ENCODE measurements at regions not wholly inside any gene's neighbourhood (a gene's known extent, or its start where the extent isn't known, plus 50 kb on each side); places are given as distances from the start of the nearest gene placed in this dataset.

DNA sequence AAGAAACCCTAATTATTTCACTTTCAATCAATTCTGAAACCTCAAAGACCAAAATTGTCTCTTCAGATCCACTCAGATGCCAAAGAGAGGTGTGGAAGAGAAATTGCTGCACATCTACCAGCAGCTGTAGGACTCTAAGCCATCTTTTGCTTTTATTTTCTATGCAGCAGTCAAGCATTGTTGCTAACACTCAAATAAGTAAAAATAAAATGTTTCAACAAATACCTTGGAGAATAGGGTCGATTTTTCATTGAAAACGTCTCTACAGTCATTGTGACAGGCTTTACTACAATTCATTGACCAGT lies 66.4 kb upstream of the CFAP20DC start:
- no peaks in the 10 kb centered on the region for H3K9me3 ChIP-seq (ENCODE audit: control insufficient read depth, insufficient read depth, low read length)
- no peaks in the 10 kb centered on the region for H3K36me3 ChIP-seq (ENCODE audit: control insufficient read depth, insufficient read depth, low read length)
- H3K4me3 ChIP-seq (ENCODE audit: low read length): no peak overlapping the region
- H3K27ac ChIP-seq (ENCODE audit: low read length): no peak overlapping the region
- no peak for DNase-seq (ENCODE audit: low read depth, low spot score)
- no peaks in the 10 kb centered on the region for H3K4me1 ChIP-seq (ENCODE audit: control insufficient read depth, insufficient read depth, low read length)
- no CpG with 5 or more reads among the region's 2 CpGs for WGBS (ENCODE audit: insufficient coverage, insufficient read length)
- no peaks in the 10 kb centered on the region for H3K27me3 ChIP-seq (ENCODE audit: control insufficient read depth, insufficient read depth, low read length)

DNA sequence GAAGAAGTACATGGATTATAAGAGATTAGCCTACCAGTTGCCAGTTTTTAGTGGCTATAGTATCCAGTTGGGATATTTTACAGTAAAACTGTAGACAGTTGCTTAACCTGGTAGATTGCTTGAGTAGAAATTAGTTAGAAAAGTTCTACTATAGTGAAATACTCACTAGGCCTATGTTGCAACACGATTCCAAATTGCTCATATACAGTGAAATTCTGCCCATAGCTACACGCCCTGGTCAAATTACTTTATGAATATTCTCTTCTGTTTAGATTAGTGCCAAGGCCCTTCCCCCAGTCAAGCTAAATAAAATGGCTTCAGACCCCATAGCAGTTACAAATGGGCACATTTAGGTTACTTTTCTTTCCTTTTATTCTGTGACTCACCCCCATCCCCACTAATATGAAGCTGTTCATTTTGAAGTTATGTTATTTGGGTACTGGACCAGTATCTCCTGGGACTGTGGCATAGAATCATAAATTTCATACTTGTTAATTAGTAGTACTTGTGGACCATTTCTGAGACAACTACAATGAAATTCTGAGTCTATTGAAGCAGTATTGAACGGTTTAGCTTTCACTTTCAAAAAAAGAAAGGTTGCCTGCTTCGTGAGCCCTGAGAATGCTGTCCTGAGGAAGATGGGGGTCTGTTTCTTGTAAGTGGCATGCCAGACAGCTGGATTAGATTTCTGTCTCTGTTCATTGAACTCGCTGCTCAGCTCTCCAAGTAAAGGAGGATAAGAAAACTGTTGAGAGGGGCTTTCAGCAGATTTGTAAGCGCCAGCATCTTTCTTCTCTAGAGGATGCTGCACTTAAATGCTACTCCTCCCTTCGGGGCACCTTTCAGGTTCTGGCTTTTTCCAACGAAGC lies 65.8 kb upstream of the CFAP20DC start:
- WGBS (ENCODE audit: insufficient coverage, insufficient read length): no CpG with 5 or more reads among the region's 8 CpGs
- H3K36me3 ChIP-seq (ENCODE audit: control insufficient read depth, insufficient read depth, low read length): no peaks in the 10 kb centered on the region
- no peaks in the 10 kb centered on the region for H3K4me1 ChIP-seq (ENCODE audit: control insufficient read depth, insufficient read depth, low read length)
- H3K27me3 ChIP-seq (ENCODE audit: control insufficient read depth, insufficient read depth, low read length): no peaks in the 10 kb centered on the region
- H3K9me3 ChIP-seq (ENCODE audit: control insufficient read depth, insufficient read depth, low read length): no peaks in the 10 kb centered on the region
- DNase-seq (ENCODE audit: low read depth, low spot score): no peak
- no peak overlapping the region for H3K27ac ChIP-seq (ENCODE audit: low read length)
- H3K4me3 ChIP-seq (ENCODE audit: low read length): no peak overlapping the region

DNA sequence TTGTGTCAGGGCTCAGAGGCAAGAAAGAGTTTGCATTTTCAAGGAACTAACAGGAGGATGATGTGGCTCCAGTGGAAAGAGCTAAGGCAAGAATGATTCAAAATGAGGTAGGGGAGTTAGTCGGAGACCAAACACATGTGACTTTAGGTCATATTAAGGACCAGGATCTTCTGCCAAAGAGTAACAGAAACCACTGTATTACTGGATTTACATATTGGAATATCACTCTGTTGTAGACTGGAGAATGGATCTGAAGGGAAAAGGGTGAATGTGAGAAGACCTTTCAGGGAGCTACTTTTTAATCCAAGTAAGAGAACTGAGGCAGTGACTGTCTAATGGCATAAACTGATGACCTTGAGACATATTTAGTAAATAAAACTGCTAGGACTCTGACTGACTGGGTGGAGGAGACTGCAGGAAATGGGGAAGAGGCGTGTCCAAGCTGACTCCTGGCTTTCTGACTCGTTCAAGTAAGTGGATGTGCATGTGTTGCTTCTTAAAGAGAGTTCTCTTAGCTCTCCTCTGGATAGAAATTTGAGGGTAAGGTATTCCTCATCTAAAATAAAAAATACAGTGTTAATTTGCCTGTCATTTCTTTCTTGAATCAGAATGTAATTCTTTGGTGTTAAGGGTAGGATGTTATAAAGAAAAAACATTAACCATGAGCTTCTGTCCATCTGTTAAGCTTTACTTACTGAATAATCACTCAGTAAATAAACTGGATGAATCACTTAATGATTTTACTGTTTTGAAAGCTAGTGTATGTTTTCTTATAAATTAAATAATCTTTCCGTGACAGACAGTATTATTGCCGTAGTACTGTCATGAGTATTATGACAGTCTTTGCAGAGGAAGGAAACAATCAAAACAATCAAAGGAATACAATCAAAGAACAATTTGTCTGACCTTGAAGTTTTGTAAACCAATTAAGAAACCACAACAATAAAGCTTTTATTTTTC lies 58.3 kb upstream of the CFAP20DC start:
- Histone ChIP-seq H3K4me3 (ENCODE audit: low read length) (no peak overlapping the region), H3K4me1 (ENCODE audit: control insufficient read depth, insufficient read depth, low read length) (peaks cover 1% of the 10 kb centered on the region; the same call in 1 of the 2 replicates), H3K9me3 (ENCODE audit: control insufficient read depth, insufficient read depth, low read length) (no peaks in the 10 kb centered on the region), H3K27me3 (ENCODE audit: control insufficient read depth, insufficient read depth, low read length) (no peaks in the 10 kb centered on the region), H3K27ac (ENCODE audit: low read length) (no peak overlapping the region), H3K36me3 (ENCODE audit: control insufficient read depth, insufficient read depth, low read length) (no peaks in the 10 kb centered on the region)
- no peak for DNase-seq (ENCODE audit: low read depth, low spot score)
- no CpG with 5 or more reads among the region's 5 CpGs for WGBS (ENCODE audit: insufficient coverage, insufficient read length)

DNA sequence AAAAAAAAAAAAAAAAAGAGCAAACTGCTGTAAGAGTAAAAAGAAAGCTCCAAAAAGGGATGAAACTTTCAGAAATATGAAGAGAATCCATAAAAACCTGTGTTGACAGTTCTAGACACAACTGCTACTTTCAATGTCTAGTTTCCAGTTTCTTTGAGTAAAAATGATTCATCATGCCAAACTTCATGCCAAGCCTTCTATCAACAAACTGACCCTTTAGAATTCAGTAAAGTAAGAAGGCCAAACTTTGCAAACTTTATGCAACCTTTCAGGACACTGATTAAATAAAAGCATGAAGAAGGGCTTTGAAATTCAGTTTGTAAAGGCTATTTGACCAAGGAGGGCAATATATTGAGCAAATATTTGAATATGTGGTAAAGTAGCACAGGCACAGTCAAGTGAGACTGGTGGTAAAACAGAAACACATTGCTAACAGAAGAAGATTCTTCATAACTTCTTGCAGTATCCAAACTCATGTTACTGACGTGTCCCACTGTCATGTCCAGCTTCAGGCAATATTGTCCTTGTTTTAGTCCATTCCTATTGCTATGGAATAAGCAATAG lies 56.3 kb upstream of the CFAP20DC start:
- Histone ChIP-seq H3K27me3 (ENCODE audit: control insufficient read depth, insufficient read depth, low read length) (no peaks in the 10 kb centered on the region), H3K36me3 (ENCODE audit: control insufficient read depth, insufficient read depth, low read length) (no peaks in the 10 kb centered on the region), H3K4me1 (ENCODE audit: control insufficient read depth, insufficient read depth, low read length) (peaks cover 1% of the 10 kb centered on the region; the same call in 1 of the 2 replicates), H3K4me3 (ENCODE audit: low read length) (no peak overlapping the region), H3K27ac (ENCODE audit: low read length) (no peak overlapping the region), H3K9me3 (ENCODE audit: control insufficient read depth, insufficient read depth, low read length) (no peaks in the 10 kb centered on the region)
- no peak for DNase-seq (ENCODE audit: low read depth, low spot score)
- no CpG with 5 or more reads among the region's 1 CpG for WGBS (ENCODE audit: insufficient coverage, insufficient read length)

DNA sequence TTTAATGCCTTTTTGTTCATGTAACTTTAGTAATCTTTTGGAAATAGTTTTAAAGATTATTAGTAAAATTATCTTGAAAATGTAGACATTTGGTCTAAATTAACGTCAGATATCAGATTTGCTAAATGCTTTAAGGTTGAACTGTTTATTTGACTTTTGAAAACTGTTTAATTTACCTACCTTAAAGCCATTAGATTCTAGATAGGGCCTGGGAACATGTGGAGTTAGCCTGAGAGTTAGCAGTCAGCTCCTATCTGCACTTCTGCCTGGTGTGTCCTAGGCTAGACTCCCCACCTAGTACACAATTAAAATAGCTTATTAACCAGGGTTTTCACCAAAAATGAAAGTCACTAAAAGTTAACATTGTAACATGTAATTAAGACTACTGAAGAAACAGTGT lies 53.7 kb upstream of the CFAP20DC start:
- H3K4me3 ChIP-seq (ENCODE audit: low read length): no peak overlapping the region
- no peak overlapping the region for H3K27ac ChIP-seq (ENCODE audit: low read length)
- no peaks in the 10 kb centered on the region for H3K9me3 ChIP-seq (ENCODE audit: control insufficient read depth, insufficient read depth, low read length)
- H3K27me3 ChIP-seq (ENCODE audit: control insufficient read depth, insufficient read depth, low read length): no peaks in the 10 kb centered on the region
- no peaks in the 10 kb centered on the region for H3K36me3 ChIP-seq (ENCODE audit: control insufficient read depth, insufficient read depth, low read length)
- WGBS (ENCODE audit: insufficient coverage, insufficient read length): no CpG with 5 or more reads among the region's 1 CpG
- peaks cover 1% of the 10 kb centered on the region; the same call in 1 of the 2 replicates for H3K4me1 ChIP-seq (ENCODE audit: control insufficient read depth, insufficient read depth, low read length)
- no peak for DNase-seq (ENCODE audit: low read depth, low spot score)

DNA sequence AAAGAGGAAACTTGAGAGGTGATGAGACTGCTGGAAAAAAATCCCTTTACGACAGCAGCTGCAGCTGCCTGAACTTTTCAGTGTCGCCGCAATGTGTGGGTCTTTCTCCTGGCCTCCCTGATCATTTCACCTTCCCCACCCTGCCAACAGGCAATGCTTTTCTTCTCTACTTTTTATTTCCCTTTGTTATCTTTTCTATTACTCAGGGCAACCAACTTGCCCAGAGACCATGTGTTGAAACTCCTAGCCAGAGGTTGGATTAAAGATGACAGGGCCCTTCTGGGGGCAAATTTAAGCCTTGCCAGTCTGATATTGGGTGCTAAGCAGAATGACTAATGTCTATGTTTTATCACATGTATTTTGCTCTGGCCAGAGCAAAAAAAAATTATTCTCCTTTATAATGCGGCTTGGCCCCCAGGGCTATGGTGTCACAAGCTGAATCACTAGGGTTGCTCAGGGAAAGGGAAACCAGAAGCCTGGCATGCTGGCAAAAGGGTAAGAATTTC lies 51.5 kb upstream of the CFAP20DC start:
- no peak for DNase-seq (ENCODE audit: low read depth, low spot score)
- H3K4me3 ChIP-seq (ENCODE audit: low read length): no peak overlapping the region
- no peaks in the 10 kb centered on the region for H3K36me3 ChIP-seq (ENCODE audit: control insufficient read depth, insufficient read depth, low read length)
- WGBS (ENCODE audit: insufficient coverage, insufficient read length): no CpG with 5 or more reads among the region's 4 CpGs
- no peak overlapping the region for H3K27ac ChIP-seq (ENCODE audit: low read length)
- H3K4me1 ChIP-seq (ENCODE audit: control insufficient read depth, insufficient read depth, low read length): peaks cover 1% of the 10 kb centered on the region; the same call in 1 of the 2 replicates
- H3K27me3 ChIP-seq (ENCODE audit: control insufficient read depth, insufficient read depth, low read length): no peaks in the 10 kb centered on the region
- no peaks in the 10 kb centered on the region for H3K9me3 ChIP-seq (ENCODE audit: control insufficient read depth, insufficient read depth, low read length)

Measured in iPS DF 6.9 (cell line).